H1 (cell line): ENCODE measurements at regions not wholly inside any gene's neighbourhood (a gene's known extent, or its start where the extent isn't known, plus 50 kb on each side); places are given as distances from the start of the nearest gene placed in this dataset.
"Not testable (repeated sequence)": the region's sequence is repeated elsewhere in the genome, so short reads cannot be mapped to it uniquely, and the experiment has no call there.

ENCODE experiments used
- CTCF ChIA-PET: fragments of 300-600 bp; sonication (Branson Sonifier 250); formaldehyde crosslinking; loops from one replicate; lab custom pipeline; 2021; ENCODE audit not compliant: partially characterized antibody; lab: Charles Lee
- POLR2A ChIA-PET: fragments of 300-600 bp; sonication (Branson Sonifier 250); formaldehyde crosslinking; loops from one replicate; lab custom pipeline; 2021; ENCODE audit warnings: inconsistent platforms; ENCODE audit not compliant: partially characterized antibody; lab: Charles Lee
- DNase-seq, 2 experiments: peaks; one replicate each; pipeline versions ENCODE4 v3.0.0 to v3.0.0-alpha.2; 2010 to 2022; ENCODE audit warnings: low spot score in 2 of 2, low read depth in 1 of 2, mixed read lengths in 1 of 2
- FAIRE-seq: peaks from 2 replicates; lab custom pipeline; 2011; peaks lifted over from hg19 to GRCh38; lab: Jason Lieb, UNC
- H2AFZ ChIP-seq: 2 replicates; pipeline ENCODE4 v1.8.1; 2012; ENCODE audit warnings: low read length, inconsistent platforms
- H2AK5ac ChIP-seq: 2 replicates; pipeline ENCODE4 v1.6.1; 2013; ENCODE audit warnings: low read depth, low read length
- H2BK120ac ChIP-seq: replicated peaks from 2 replicates; pipeline ENCODE3; 2013; ENCODE audit warnings: low read depth, low read length, inconsistent platforms
- H2BK12ac ChIP-seq: 2 replicates; pipeline ENCODE4 v1.6.1; 2013; ENCODE audit warnings: low read depth, low read length
- H2BK15ac ChIP-seq: 2 replicates; pipeline ENCODE4 v1.6.1; 2013; ENCODE audit warnings: low read length
- H2BK20ac ChIP-seq: 2 replicates; pipeline ENCODE4 v1.6.1; 2013; ENCODE audit warnings: low read length
- H2BK5ac ChIP-seq: 2 replicates; pipeline ENCODE4 v1.6.1; 2013; ENCODE audit warnings: low read depth, low read length
- H3K14ac ChIP-seq: 2 replicates; pipeline ENCODE4 v1.6.1; 2013; ENCODE audit warnings: inconsistent platforms; ENCODE audit not compliant: insufficient read length
- H3K18ac ChIP-seq: 2 replicates; pipeline ENCODE4 v1.6.1; 2013; ENCODE audit warnings: low read length; ENCODE audit errors: extremely low read depth
- H3K23ac ChIP-seq: 2 replicates; pipeline ENCODE4 v1.6.1; 2013; ENCODE audit warnings: inconsistent platforms; ENCODE audit not compliant: insufficient read length
- H3K23me2 ChIP-seq: 2 replicates; pipeline ENCODE4 v1.6.1; 2013; ENCODE audit warnings: low read depth, low read length
- H3K27ac ChIP-seq: 2 replicates; pipeline ENCODE4 v1.6.1; 2011; ENCODE audit warnings: low read depth, low read length, inconsistent platforms
- H3K27me3 ChIP-seq, 4 experiments: replicated peaks in 1 of 4; 1 replicate in 1 of 4; 2 replicates in 3 of 4; pipeline versions ENCODE4 v1.6.1 to v1.8.1; 2011 to 2013; ENCODE audit warnings: low read length in 3 of 4, mild to moderate bottlenecking in 3 of 4, inconsistent platforms in 2 of 4, mixed read lengths in 2 of 4, moderate library complexity in 1 of 4; ENCODE audit not compliant: control insufficient read depth in 3 of 4, insufficient read depth in 3 of 4; ENCODE audit errors: extremely low read depth in 1 of 4
- H3K36me3 ChIP-seq, 4 experiments: 2 replicates each; pipeline versions ENCODE4 v1.6.1 to v1.8.1; 2011 to 2013; ENCODE audit warnings: mild to moderate bottlenecking in 4 of 4, low read length in 3 of 4, moderate library complexity in 2 of 4, control low read depth in 1 of 4, inconsistent platforms in 1 of 4; ENCODE audit not compliant: insufficient read depth in 4 of 4, control insufficient read depth in 2 of 4
- H3K4ac ChIP-seq: replicated peaks from 2 replicates; pipeline ENCODE3; 2013; ENCODE audit warnings: low read length, low read depth, mixed read lengths, inconsistent platforms; ENCODE audit not compliant: insufficient read length
- H3K4me1 ChIP-seq, 4 experiments: replicated peaks in 1 of 4; 1 replicate in 1 of 4; 2 replicates in 3 of 4; pipeline versions ENCODE4 v1.6.1 to v1.8.1; 2011 to 2013; ENCODE audit warnings: low read length in 3 of 4, inconsistent platforms in 2 of 4, mixed read lengths in 1 of 4; ENCODE audit not compliant: insufficient read depth in 4 of 4, control insufficient read depth in 3 of 4
- H3K4me2 ChIP-seq, 2 experiments: 2 replicates each; pipeline versions ENCODE4 v1.6.1 to v1.8.1; 2011 to 2013; ENCODE audit warnings: low read depth in 2 of 2, low read length in 2 of 2, control low read depth in 1 of 2, inconsistent platforms in 1 of 2, mild to moderate bottlenecking in 1 of 2; ENCODE audit not compliant: insufficient read depth in 1 of 2
- H3K4me3 ChIP-seq, 4 experiments: fragments of 200-600, 300-600 bp in 1 of 4; sonication (generic), shearing (Covaris generic), sonication (Bioruptor Twin) in 1 of 4; 2 replicates each; pipeline versions ENCODE4 v1.5.1 to v1.8.1; 2011 to 2016; ENCODE audit warnings: low read length in 4 of 4, low read depth in 3 of 4, control low read depth in 2 of 4, inconsistent platforms in 2 of 4, mild to moderate bottlenecking in 2 of 4, mixed read lengths in 1 of 4, moderate library complexity in 1 of 4; ENCODE audit not compliant: insufficient read depth in 2 of 4; ENCODE audit errors: extremely low read depth in 1 of 4
- H3K56ac ChIP-seq: replicated peaks from 2 replicates; pipeline ENCODE3; 2013; ENCODE audit warnings: low read depth, mild to moderate bottlenecking, mixed read lengths, low read length, inconsistent platforms; ENCODE audit not compliant: insufficient read length
- H3K79me1 ChIP-seq: 2 replicates; pipeline ENCODE4 v1.6.1; 2013; ENCODE audit warnings: low read depth, low read length, control low read depth
- H3K79me2 ChIP-seq, 2 experiments: 2 replicates each; pipeline versions ENCODE4 v1.6.1 to v1.8.1; 2012 to 2013; ENCODE audit warnings: low read length in 2 of 2, mild to moderate bottlenecking in 2 of 2, inconsistent platforms in 1 of 2; ENCODE audit not compliant: insufficient read depth in 2 of 2, control insufficient read depth in 1 of 2
- H3K9ac ChIP-seq, 4 experiments: replicated peaks in 1 of 4; 1 replicate in 1 of 4; 2 replicates in 3 of 4; pipeline versions ENCODE4 v1.6.1 to v1.8.1; 2011 to 2013; ENCODE audit warnings: low read depth in 3 of 4, low read length in 3 of 4, control low read depth in 2 of 4, mild to moderate bottlenecking in 2 of 4, moderate library complexity in 2 of 4, inconsistent platforms in 1 of 4; ENCODE audit errors: extremely low read depth in 1 of 4
- H3K9me3 ChIP-seq, 2 experiments: 2 replicates each; pipeline versions ENCODE4 v1.6.1 to v1.8.1; 2012 to 2013; ENCODE audit warnings: mild to moderate bottlenecking in 2 of 2, moderate library complexity in 2 of 2, control low read depth in 1 of 2, inconsistent platforms in 1 of 2, low read depth in 1 of 2, low read length in 1 of 2, mixed read lengths in 1 of 2; ENCODE audit not compliant: insufficient read depth in 2 of 2
- H4K20me1 ChIP-seq, 2 experiments: replicated peaks in 1 of 2; 2 replicates each; pipeline versions ENCODE3 to v1.8.1; 2011 to 2013; ENCODE audit warnings: inconsistent platforms in 2 of 2, low read length in 2 of 2, mild to moderate bottlenecking in 1 of 2; ENCODE audit not compliant: insufficient read depth in 2 of 2, control insufficient read depth in 1 of 2
- H4K5ac ChIP-seq: 2 replicates; pipeline ENCODE4 v1.6.1; 2013; ENCODE audit warnings: low read length, low read depth, mixed read lengths, inconsistent platforms; ENCODE audit not compliant: insufficient read length
- H4K8ac ChIP-seq: 2 replicates; pipeline ENCODE4 v1.8.0; 2013; ENCODE audit warnings: mild to moderate bottlenecking, moderate library complexity, low read length, inconsistent platforms; ENCODE audit not compliant: insufficient read depth; ENCODE audit errors: extremely low read depth
- H4K91ac ChIP-seq: replicated peaks from 2 replicates; pipeline ENCODE3; 2013; ENCODE audit warnings: low read length, mixed read lengths, inconsistent platforms; ENCODE audit not compliant: insufficient read length
- GTF2F1 ChIP-seq: IDR thresholded peaks from 2 replicates; pipeline ENCODE4 v1.6.1; 2012; ENCODE audit warnings: low read depth, low read length, improper control_type of control experiment, borderline replicate concordance
- JUND ChIP-seq: IDR thresholded peaks from 2 replicates; pipeline ENCODE4 v1.6.1; 2011; ENCODE audit warnings: mild to moderate bottlenecking, improper control_type of control experiment, low read length
- RXRA ChIP-seq: IDR thresholded peaks from 2 replicates; pipeline ENCODE4 v1.6.1; 2011; ENCODE audit warnings: low read depth, mild to moderate bottlenecking, low read length, moderate library complexity; ENCODE audit not compliant: insufficient read depth
- WGBS, 2 experiments: shearing (Covaris generic) in 1 of 2; methylation state at CpG; one replicate each; pipeline versions ENCODE4 v1.1.6 to v1.1.7; 2013 to 2015; ENCODE audit warnings: low lambda C conversion rate in 2 of 2, mixed read lengths in 2 of 2, inconsistent platforms in 1 of 2, low coverage in 1 of 2, missing lambda C conversion rate in 1 of 2; ENCODE audit not compliant: insufficient replicate concordance in 2 of 2, insufficient coverage in 1 of 2, insufficient read length in 1 of 2; ENCODE audit errors: extremely low coverage in 1 of 2, missing lambda C conversion rate in 1 of 2; 5-methylcytosine and 5-hydroxymethylcytosine counted together

GRCh38 chr4:158356301-158356700 lies 146.0 kb downstream of the TMEM144 start (continued):
- TF ChIP-seq RXRA (no peak), JUND (no peak), GTF2F1 (no peak)

GRCh38 chr4:158367932-158368441 lies 153.7 kb upstream of the RXFP1 start:
- DNase-seq, result not testable (repeated sequence)

More at GRCh38 chr4:158367932-158368441, 153.7 kb upstream of the RXFP1 start:
- H3K56ac ChIP-seq, H3K9ac ChIP-seq, H3K36me3 ChIP-seq, H3K4me3 ChIP-seq, H2BK20ac ChIP-seq, H3K79me1 ChIP-seq, H3K23me2 ChIP-seq, H4K8ac ChIP-seq, H3K27ac ChIP-seq, H4K5ac ChIP-seq, H3K9me3 ChIP-seq, H2BK12ac ChIP-seq, H3K27me3 ChIP-seq, H4K20me1 ChIP-seq, H3K4me2 ChIP-seq, H4K91ac ChIP-seq, H3K4me1 ChIP-seq, H2BK120ac ChIP-seq, H3K18ac ChIP-seq, H3K14ac ChIP-seq, H2BK5ac ChIP-seq, H3K79me2 ChIP-seq, H2BK15ac ChIP-seq, FAIRE-seq, H3K4ac ChIP-seq, POLR2A ChIA-PET, H2AFZ ChIP-seq, H3K23ac ChIP-seq, H2AK5ac ChIP-seq: not testable (repeated sequence)
- 97% methylated on average over 9 of the region's 9 CpGs; no CpG with 5 or more reads in 1 of the 2 experiments for WGBS, 2 experiments
- CTCF ChIA-PET, result interaction anchor here (0.6 to 1.5 kb wide), 3 partner anchors 9 to 120 kb away, joined by 3 to 5 read pairs (median 3); no protein-coding TSS in a partner anchor
